SKM-1 (cell line): ENCODE measurements at regions not wholly inside any gene's neighbourhood (a gene's known extent, or its start where the extent isn't known, plus 50 kb on each side); places are given as distances from the start of the nearest gene placed in this dataset.

Experiments used
- DNase-seq: peaks from one replicate; lab custom pipeline; 2025; ENCODE audit not compliant: unreplicated experiment; lab: John Stamatoyannopoulos, UW

DNA sequence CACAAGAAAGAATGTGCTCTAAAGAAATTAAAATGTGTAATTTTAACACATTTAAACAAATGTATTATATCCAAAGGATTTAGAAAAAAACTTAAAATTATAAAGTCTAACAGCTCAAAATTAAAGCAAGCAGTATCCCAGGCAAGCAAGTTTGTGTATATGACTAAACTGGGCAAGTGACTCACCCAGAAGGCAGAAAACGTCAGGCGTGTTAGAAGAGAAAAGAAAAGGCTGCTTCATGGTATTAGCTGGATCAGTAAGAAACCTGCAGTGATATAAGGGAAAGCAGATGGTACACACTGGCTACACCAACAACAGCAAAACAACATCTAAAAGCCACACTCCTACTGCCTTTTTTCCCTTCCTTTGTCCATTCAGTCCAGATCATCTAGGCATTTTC is 250.6 kb upstream of the NDST3 start:
- DNase-seq: no peak

DNA sequence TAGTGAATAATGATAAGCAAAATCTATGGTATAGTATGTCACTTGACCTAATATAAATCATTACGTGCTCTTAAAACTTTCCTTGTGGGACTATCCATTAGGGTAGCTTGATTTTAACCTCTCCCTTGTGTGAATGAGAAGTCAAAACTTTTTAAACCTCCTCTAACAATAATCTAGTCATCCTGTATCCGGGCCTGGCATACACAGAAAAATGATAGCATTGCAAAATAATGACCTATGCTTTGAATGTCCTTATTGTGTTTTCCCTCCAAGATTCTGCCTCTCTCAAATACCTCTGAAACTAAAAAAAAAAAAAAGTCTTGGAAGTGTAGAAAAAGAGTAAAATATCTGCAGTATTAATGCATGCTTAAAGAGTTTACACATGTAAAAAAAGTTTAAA is 250.0 kb upstream of the NDST3 start:
- no peak for DNase-seq

DNA sequence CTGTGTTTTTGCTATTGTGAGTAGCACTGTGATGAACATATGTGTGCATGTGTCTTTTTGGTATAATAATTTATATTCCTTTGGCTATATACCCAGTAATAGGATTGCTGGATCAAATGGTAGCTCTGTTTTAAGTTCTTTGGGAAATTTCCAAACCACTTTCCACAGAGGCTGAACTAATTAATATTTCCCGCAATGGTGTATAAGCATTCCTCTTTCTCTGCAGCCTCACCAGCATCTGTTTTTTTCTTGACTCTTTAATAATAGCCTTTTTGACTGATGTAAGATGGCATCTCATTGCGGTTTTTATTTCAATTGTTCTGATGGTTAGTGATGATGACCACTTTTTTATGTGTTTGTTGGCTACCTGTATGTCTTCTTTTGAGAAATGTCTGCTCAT is 247.7 kb upstream of the NDST3 start:
- no peak for DNase-seq

- no peak for DNase-seq
Observed at GRCh38 chr4:117793845-117794480, 240.3 kb upstream of the NDST3 start.

GRCh38 chr4:117796677-117797076 is 237.6 kb upstream of the NDST3 start:
- no peak for DNase-seq

GRCh38 chr4:117800636-117801035 is 233.7 kb upstream of the NDST3 start:
- DNase-seq: no peak

DNA sequence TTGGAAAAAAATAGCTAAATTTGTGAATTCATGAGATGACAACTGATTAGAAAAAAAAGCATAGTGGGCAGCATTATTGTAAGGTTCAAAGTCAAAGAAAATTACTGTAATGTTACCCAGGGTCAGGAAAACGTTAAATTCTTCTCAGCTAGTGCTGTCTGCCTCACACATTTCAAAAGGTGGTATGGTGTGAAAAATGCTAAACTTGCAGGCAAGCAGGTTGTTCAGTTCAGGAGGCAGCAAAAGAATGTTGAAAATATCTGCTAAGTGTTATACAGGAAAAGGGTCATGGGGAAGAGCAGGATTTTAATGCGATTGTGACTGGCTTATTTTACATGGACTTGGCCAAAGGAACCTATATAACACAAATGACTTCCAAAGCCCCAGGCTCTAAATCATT is 232.5 kb upstream of the NDST3 start:
- DNase-seq: no peak

- no peak for DNase-seq
Observed at GRCh38 chr4:117811731-117812130, 222.6 kb upstream of the NDST3 start.

DNA sequence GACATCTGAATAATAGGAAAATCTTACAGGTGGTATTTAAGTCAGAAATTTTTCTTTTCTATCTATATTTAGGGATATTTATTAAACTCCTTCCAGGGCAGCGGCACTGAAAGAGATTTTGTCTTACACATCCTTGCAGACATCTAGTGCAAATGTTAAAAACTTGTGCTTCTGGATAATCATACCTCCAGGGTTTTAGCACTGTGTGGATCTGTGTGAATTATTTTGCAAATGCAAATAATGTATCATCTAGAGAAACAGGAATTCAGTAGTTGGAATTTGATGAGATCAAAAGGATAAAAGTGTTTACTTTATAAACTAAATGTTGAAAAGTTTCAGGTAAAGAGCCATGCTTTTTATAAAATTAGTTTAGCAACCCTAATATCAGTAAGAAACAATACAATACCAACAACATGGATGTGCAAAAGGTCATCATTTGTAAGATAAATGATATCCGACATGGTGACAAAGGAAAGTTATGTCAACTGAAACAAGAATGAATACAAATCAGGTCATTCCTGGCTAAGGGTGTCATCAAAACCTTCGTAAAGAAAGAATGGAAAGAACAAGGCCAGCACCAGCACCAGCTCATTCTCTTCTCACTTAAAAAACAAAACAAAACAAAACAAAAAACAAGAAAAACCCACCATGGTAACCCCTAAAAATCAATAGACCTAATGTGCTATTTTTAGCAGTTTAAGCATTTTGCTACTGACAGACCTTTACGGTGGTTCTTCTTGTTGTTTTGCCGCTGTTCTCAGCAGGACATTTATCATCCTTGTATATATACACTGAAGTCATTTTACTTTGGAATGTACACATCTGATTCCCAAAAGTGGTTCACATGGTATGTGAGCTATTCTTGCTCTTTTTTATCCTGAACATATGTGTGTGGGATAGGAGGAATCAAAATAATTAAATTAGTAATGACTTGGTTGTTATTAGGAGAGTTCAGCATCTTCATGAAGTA is 219.7 kb upstream of the NDST3 start:
- no peak for DNase-seq

- no peak for DNase-seq
Observed at GRCh38 chr4:117817301-117817700, 217.0 kb upstream of the NDST3 start.

DNA sequence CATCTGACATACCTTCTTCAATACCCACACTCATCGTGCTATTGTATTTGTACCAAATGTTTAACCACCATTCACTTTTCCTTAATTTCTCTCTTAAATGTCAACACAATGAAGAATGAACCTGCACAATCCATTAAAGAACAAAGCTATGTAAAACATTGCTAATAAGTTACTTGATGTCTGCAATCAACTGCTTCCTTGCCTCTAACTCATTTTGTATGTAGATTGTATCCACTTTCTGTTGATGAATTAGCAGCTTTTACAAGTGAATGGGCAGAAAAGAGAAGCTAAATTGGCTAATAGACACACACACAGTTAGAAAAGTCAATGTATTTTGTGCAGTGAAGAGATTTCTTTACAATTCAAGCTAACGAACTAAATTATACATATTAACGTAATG is 212.5 kb upstream of the NDST3 start:
- DNase-seq: no peak

- DNase-seq: no peak
Observed at GRCh38 chr4:117823388-117823787, 210.9 kb upstream of the NDST3 start.

GRCh38 chr4:117825600-117825999 is 208.7 kb upstream of the NDST3 start:
- no peak for DNase-seq

- DNase-seq: no peak
Observed at GRCh38 chr4:117831060-117831683, 203.1 kb upstream of the NDST3 start.

DNA sequence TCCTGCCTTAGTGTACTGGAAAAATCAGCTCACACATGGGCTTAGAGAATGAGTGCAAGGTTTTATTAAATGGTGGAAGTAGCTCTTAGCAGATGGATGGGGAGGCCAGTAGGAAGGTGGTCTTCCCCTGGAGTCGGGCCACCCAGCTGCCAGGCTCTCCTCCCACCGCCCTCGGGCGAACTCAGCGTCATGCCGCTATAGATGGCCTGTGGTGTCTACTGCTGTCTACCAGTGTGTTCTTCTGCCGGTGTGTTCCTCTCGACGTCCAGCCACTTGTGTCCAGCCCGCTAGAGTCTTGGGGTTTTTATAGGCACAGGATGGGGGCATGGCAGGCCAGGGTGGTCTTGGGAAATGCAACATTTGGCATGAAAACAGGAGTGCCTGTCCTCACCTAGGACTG is 198.7 kb upstream of the NDST3 start:
- DNase-seq: no peak

DNA sequence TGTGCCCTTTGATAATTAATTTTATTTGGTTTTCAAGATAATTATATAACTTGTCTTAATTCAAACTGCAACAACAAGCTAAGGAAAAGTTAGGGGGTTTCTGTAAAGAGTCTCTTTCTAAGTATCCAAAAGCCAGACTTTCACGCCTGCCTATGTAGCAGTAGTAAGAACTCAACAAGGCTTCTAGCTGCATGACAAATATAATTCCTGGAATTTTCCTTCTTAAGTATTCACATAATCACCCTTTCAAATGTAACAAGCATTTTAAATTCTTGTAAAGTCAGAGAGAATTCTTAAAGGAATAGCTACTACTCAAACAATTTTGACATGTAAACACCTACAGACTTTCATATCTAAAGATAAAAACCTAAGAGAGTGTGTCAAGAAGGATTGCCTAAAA is 189.7 kb upstream of the NDST3 start:
- no peak for DNase-seq

GRCh38 chr4:117845270-117845669 is 189.0 kb upstream of the NDST3 start:
- no peak for DNase-seq

GRCh38 chr4:117847849-117848248 is 186.4 kb upstream of the NDST3 start:
- no peak for DNase-seq

- DNase-seq: no peak
Observed at GRCh38 chr4:117868201-117868600, 166.1 kb upstream of the NDST3 start.

DNA sequence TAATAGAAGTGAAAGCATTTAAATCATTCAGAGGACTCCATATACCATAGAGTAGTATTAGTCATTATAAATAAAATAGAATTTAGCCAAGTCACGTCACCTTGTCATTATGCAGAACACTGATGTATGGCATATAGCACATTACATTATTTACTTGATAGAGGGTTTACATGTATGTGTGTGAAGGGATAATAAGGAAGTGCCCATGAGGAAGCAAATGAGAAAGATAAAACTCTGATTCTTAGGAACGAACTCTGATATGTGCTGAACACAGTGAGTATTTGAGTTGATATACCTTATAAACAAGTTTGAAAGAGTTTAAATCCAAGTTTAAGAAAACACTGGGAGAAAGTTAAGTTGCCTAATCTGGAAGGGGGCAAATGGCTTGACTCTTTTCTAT is 160.5 kb upstream of the NDST3 start:
- DNase-seq: no peak

DNA sequence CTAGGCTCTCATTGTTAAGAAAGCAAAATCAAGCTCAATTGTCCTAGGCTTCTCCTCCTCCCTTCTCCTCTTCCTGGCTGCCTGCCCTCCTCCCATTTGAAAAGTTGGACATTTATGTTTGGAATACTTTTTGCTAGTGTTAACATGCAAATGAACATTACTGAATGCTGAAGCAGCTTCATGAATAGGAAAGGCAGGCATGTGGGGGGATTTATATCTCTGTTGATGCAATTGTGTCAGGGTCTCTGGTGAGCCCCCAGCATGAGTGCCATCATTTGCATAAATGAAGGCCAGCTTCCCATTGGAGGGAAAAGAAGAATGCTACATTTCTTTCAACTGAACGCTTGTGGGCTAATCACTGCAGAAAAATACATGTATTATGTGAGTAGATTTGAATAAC is 160.1 kb upstream of the NDST3 start:
- DNase-seq: no peak

DNA sequence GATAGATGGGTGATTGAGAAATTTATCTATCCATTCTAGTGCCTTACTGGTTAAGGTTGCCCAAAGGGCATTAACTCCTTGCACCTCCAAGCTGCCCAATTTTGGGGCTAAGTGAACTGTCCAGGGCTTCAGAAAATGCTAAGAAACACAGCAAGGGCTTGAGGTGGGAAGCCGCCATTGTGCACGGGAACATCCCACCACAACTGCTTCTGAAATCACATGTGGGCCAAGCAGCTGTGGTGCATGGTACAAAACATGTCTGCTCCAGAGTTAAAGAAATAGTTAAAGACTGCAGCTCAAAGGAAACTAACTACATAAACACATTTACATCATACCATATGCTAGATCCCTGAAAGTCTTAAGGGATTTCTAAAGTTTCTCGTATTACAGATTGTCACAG is 144.3 kb upstream of the NDST3 start:
- DNase-seq: no peak
